ENCODE measurements at regions not wholly inside any gene's neighbourhood (a gene's known extent, or its start where the extent isn't known, plus 50 kb on each side); places are given as distances from the start of the nearest gene placed in this dataset.
"Not testable (repeated sequence)": the region's sequence is repeated elsewhere in the genome, so short reads cannot be mapped to it uniquely, and the experiment has no call there.

- DNase-seq (ENCODE audit: low read depth): no peak
Measured at GRCh38 chr11:80773919-80774318, 1333.1 kb upstream of the TENM4 start.

DNA sequence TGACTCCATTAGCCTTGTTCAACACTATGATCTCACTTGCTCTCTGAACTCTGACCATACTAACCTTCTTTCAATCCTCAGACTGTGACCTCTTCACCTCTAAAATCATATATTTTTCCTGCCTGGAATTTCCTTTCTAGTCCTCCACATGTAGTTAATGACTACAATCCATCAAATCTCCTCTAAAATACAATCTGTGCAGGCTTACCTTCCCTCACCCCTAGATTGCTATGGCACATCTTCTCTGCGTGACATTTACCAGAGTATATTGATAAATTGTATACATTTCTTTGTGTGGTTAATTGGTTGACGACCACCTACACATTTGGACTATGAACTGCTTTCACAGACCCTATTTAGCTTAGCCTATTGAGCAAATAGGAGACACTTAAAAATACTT is 1330.2 kb upstream of the TENM4 start:
- DNase-seq (ENCODE audit: low read depth): no peak

GRCh38 chr11:80758787-80759186 is 1318.0 kb upstream of the TENM4 start:
- no peak for DNase-seq (ENCODE audit: low read depth)

- no peak for DNase-seq (ENCODE audit: low read depth)
Measured at GRCh38 chr11:80748207-80748925, 1307.5 kb upstream of the TENM4 start.

- DNase-seq (ENCODE audit: low read depth): no peak
Measured at GRCh38 chr11:80746300-80746699, 1305.5 kb upstream of the TENM4 start.

DNA sequence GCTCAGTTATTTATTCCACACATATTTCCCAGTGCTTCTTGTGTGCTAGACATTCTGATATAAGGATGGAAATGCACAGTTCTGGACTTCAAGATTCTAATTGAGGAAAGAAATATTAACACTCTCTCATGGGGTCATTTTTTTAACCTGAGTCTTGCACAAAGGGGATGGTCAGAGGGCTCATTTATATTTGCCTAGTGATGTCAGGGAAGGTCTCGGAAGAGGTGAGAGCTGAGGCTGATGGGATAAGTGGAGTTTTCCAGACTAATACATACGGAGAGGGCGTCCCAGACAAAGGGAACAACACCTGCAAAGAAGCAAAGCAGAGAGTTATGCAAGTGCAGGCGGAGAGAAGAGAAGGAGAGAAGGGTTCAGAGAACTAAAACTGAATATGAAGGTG is 1304.6 kb upstream of the TENM4 start:
- no peak for DNase-seq (ENCODE audit: low read depth)

- DNase-seq (ENCODE audit: low read depth): no peak
Measured at GRCh38 chr11:80733790-80734189, 1293.0 kb upstream of the TENM4 start.

GRCh38 chr11:80733361-80733760 is 1292.5 kb upstream of the TENM4 start:
- no peak for DNase-seq (ENCODE audit: low read depth)

DNA sequence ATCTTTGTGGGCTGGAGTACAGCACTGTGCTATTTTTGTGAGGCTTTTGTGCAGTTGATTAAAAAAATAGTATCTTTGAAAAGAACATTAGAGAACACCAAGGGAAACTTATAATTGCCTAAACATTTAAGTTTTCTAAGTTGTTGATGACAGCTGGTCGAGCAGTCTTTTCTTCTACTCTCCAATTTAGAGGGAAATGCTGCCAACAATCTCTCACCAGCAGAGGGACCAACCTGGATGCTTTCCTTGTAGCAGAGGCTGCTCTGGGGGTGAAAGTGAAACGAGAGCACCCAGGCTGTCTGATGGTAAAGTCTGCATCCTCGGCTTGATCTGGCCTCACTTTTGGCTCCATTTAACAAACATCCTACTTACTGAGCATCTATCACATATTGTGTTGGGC is 1286.5 kb upstream of the TENM4 start:
- DNase-seq (ENCODE audit: low read depth): no peak

- no peak for DNase-seq (ENCODE audit: low read depth)
Measured at GRCh38 chr11:80726236-80726635, 1285.4 kb upstream of the TENM4 start.

- no peak for DNase-seq (ENCODE audit: low read depth)
Measured at GRCh38 chr11:80724366-80724765, 1283.5 kb upstream of the TENM4 start.

DNA sequence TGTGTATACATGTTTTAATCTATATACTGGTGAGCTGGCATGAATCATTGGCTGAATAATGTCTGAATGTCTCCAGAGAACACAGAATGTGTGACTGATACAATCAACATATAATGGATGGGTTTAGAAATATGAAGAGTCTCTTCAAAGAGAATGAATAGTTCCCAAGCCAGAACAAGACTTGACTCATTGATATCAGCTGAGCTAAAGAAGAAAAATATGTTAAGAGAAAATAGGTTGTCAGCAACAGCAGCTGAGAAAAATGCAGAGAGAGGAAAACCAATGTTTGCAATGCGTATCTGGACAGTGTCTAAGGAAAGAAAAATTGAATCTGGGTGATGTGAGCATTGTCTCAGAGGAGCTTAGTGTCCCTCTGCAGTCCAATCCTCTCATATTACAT is 1281.8 kb upstream of the TENM4 start:
- no peak for DNase-seq (ENCODE audit: low read depth)

DNA sequence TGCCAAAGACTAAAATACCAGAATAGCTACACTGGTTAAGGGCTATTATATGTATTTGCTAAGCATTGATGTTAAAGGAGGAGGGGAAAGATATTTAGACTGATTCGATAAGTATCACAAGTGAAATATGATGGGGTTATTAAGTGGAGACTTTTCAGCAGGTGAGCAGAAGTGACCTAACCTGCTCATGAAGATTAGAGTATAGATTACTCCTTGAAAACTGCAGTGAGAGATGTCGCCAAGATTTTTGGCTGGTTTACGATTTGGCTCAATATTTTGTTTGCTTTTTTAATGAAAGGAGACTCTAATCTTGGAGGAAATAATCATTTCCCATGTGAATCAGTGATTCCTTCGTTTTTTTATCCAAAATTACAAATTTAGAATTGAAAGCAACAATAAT is 1279.5 kb upstream of the TENM4 start:
- DNase-seq (ENCODE audit: low read depth): no peak

- DNase-seq (ENCODE audit: low read depth): no peak
Measured at GRCh38 chr11:80719292-80719646, 1278.4 kb upstream of the TENM4 start.

GRCh38 chr11:80718611-80719291 is 1277.9 kb upstream of the TENM4 start:
- DNase-seq (ENCODE audit: low read depth): no peak

- DNase-seq (ENCODE audit: low read depth): no peak
Measured at GRCh38 chr11:80702264-80702663, 1261.4 kb upstream of the TENM4 start.

GRCh38 chr11:80700386-80700785 is 1259.6 kb upstream of the TENM4 start:
- DNase-seq (ENCODE audit: low read depth): no peak

DNA sequence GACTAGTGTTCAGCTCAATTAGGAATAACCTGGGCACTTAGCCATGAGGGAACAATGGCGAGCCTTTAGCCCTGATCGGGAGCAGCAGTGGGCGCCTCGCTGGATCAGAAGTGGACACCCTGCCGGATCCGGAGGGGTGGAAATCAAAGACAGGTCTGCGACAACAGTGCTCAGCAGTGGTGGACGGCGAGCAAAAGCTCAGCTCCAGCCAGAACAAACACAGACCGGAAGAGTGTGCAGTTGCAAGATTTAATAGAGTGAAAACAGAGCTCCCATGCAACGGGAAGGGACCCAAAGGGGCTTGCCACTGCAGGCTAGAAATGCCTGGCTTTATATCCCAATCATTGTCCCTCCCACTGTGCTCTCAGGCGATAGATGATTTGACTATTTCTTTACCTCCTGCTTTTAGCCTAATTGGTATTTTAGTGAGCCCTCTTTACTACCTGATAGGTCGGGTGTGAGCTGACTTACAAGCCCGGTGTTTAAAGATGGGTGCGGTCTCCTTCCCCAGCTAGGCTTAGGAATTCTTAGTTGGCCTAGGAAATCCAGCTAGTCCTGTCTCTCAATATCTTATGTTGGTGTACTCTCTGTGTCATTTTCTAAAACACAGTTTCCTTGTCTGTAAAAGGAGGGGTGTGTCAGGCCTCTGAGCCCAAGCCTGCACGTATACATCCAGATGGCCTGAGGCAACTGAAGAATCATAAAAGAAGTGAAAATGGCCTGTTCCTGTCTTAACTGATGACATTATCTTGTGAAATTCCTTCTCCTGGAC is 1258.8 kb upstream of the TENM4 start:
- not testable (repeated sequence) for DNase-seq (ENCODE audit: low read depth)

DNA sequence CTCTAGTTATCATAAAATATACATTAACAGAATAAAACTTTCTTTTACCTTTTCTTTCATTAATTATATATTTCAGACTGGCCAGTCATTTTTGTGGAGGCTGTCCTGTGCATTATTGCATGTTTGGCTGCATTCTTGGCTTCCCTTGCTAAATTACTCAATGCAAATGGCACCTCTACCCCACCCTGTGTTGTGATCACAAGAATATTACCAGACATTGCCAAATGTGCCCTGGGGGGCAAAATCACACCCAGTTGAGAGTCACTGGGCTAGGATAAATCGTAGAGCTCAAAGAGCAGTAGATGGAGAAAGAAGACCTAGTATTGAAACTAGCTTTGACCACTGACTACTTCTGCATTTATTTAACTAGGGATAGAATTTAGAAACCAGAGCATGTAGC is 1257.8 kb upstream of the TENM4 start:
- no peak for DNase-seq (ENCODE audit: low read depth)

DNA sequence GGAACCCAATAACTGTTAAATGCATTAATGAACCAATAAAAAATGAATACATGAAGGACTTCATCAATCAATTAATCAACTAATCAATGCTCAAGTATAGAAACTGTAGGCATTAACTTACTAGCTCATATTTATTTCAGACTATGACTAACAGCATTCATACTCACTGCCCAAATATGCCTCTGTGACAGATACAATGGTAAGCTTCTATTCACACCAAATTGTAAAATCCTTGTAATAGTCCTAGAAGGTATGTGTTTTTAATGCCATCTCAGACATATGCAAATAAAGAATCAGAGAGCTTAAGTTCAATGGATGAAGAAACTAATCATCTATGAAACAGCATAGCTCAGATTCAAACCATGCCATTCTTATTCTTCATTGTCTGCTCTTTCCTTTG is 1253.6 kb upstream of the TENM4 start:
- DNase-seq (ENCODE audit: low read depth): no peak

- no peak for DNase-seq (ENCODE audit: low read depth)
Measured at GRCh38 chr11:80687941-80688340, 1247.1 kb upstream of the TENM4 start.

DNA sequence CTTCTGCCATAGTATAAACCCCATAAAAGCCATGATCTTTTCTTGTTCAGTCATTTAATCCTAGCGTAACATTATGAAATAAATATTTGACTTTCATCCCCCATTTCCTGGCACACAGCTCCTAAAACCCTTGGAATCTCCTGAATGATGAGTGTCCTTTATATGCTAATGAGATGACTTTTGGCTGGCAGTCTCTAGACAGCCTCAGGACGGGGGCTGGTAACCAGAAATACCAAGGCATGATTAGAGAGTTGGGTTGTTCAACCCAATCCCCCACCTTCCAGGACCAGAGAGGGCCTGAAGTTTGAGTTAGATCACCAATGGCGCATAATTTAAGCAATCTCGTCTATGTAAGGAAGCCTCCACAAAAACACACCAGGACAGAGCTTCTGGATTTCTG is 1246.1 kb upstream of the TENM4 start:
- no peak for DNase-seq (ENCODE audit: low read depth)

- DNase-seq (ENCODE audit: low read depth): no peak
Measured at GRCh38 chr11:80673566-80673965, 1232.7 kb upstream of the TENM4 start.

All from iris pigment epithelial cell (primary cell).